ENCODE measurements at regions not wholly inside any gene's neighbourhood (a gene's known extent, or its start where the extent isn't known, plus 50 kb on each side); places are given as distances from the start of the nearest gene placed in this dataset.

- Histone ChIP-seq H3K9me3 (ENCODE audit: control insufficient read depth, low read length) (no peaks in the 10 kb centered on the region), H3K27ac (ENCODE audit: insufficient read depth, low read length, poor library complexity, severe bottlenecking) (no peak overlapping the region), H3K36me3 (ENCODE audit: control insufficient read depth, insufficient read depth, low read length) (no peaks in the 10 kb centered on the region), H3K27me3 (replicated peaks; ENCODE audit: control insufficient read depth, insufficient read depth, low read length, poor library complexity, severe bottlenecking) (no peaks in the 10 kb centered on the region), H3K4me1 (ENCODE audit: control insufficient read depth, insufficient read depth, low read length, poor library complexity, severe bottlenecking) (no peaks in the 10 kb centered on the region), H3K4me3 (ENCODE audit: insufficient read depth, low read depth, low read length, poor library complexity, severe bottlenecking) (no peak overlapping the region)
- DNase-seq: no peak
Observed at GRCh38 chr3:176969066-176969465, 228.2 kb downstream of the TBL1XR1 start.

GRCh38 chr3:176968631-176969030 is 228.7 kb downstream of the TBL1XR1 start:
- no peak for DNase-seq
- Histone ChIP-seq H3K27ac (ENCODE audit: insufficient read depth, low read length, poor library complexity, severe bottlenecking) (no peak overlapping the region), H3K36me3 (ENCODE audit: control insufficient read depth, insufficient read depth, low read length) (no peaks in the 10 kb centered on the region), H3K4me3 (ENCODE audit: insufficient read depth, low read depth, low read length, poor library complexity, severe bottlenecking) (no peak overlapping the region), H3K27me3 (replicated peaks; ENCODE audit: control insufficient read depth, insufficient read depth, low read length, poor library complexity, severe bottlenecking) (no peaks in the 10 kb centered on the region), H3K4me1 (ENCODE audit: control insufficient read depth, insufficient read depth, low read length, poor library complexity, severe bottlenecking) (no peaks in the 10 kb centered on the region), H3K9me3 (ENCODE audit: control insufficient read depth, low read length) (no peaks in the 10 kb centered on the region)

GRCh38 chr3:176967522-176967921 is 229.8 kb downstream of the TBL1XR1 start:
- Histone ChIP-seq H3K27ac (ENCODE audit: insufficient read depth, low read length, poor library complexity, severe bottlenecking) (no peak overlapping the region), H3K27me3 (replicated peaks; ENCODE audit: control insufficient read depth, insufficient read depth, low read length, poor library complexity, severe bottlenecking) (no peaks in the 10 kb centered on the region), H3K36me3 (ENCODE audit: control insufficient read depth, insufficient read depth, low read length) (no peaks in the 10 kb centered on the region), H3K4me3 (ENCODE audit: insufficient read depth, low read depth, low read length, poor library complexity, severe bottlenecking) (no peak overlapping the region), H3K9me3 (ENCODE audit: control insufficient read depth, low read length) (no peaks in the 10 kb centered on the region), H3K4me1 (ENCODE audit: control insufficient read depth, insufficient read depth, low read length, poor library complexity, severe bottlenecking) (no peaks in the 10 kb centered on the region)
- no peak for DNase-seq

GRCh38 chr3:176964661-176965060 is 232.6 kb downstream of the TBL1XR1 start:
- H3K36me3 ChIP-seq (ENCODE audit: control insufficient read depth, insufficient read depth, low read length): no peaks in the 10 kb centered on the region
- no peaks in the 10 kb centered on the region for H3K9me3 ChIP-seq (ENCODE audit: control insufficient read depth, low read length)
- H3K4me1 ChIP-seq (ENCODE audit: control insufficient read depth, insufficient read depth, low read length, poor library complexity, severe bottlenecking): no peaks in the 10 kb centered on the region
- no peaks in the 10 kb centered on the region for H3K27me3 ChIP-seq (replicated peaks; ENCODE audit: control insufficient read depth, insufficient read depth, low read length, poor library complexity, severe bottlenecking)
- no peak for DNase-seq
- H3K27ac ChIP-seq (ENCODE audit: insufficient read depth, low read length, poor library complexity, severe bottlenecking): no peak overlapping the region
- H3K4me3 ChIP-seq (ENCODE audit: insufficient read depth, low read depth, low read length, poor library complexity, severe bottlenecking): no peak overlapping the region

GRCh38 chr3:176961916-176962315 is 235.4 kb downstream of the TBL1XR1 start:
- Histone ChIP-seq H3K27ac (ENCODE audit: insufficient read depth, low read length, poor library complexity, severe bottlenecking) (no peak overlapping the region), H3K36me3 (ENCODE audit: control insufficient read depth, insufficient read depth, low read length) (no peaks in the 10 kb centered on the region), H3K4me1 (ENCODE audit: control insufficient read depth, insufficient read depth, low read length, poor library complexity, severe bottlenecking) (no peaks in the 10 kb centered on the region), H3K4me3 (ENCODE audit: insufficient read depth, low read depth, low read length, poor library complexity, severe bottlenecking) (no peak overlapping the region), H3K27me3 (replicated peaks; ENCODE audit: control insufficient read depth, insufficient read depth, low read length, poor library complexity, severe bottlenecking) (no peaks in the 10 kb centered on the region), H3K9me3 (ENCODE audit: control insufficient read depth, low read length) (no peaks in the 10 kb centered on the region)
- DNase-seq: no peak

GRCh38 chr3:176959867-176960266 is 237.4 kb downstream of the TBL1XR1 start:
- no peaks in the 10 kb centered on the region for H3K27me3 ChIP-seq (replicated peaks; ENCODE audit: control insufficient read depth, insufficient read depth, low read length, poor library complexity, severe bottlenecking)
- no peaks in the 10 kb centered on the region for H3K36me3 ChIP-seq (ENCODE audit: control insufficient read depth, insufficient read depth, low read length)
- no peak overlapping the region for H3K27ac ChIP-seq (ENCODE audit: insufficient read depth, low read length, poor library complexity, severe bottlenecking)
- no peak overlapping the region for H3K4me3 ChIP-seq (ENCODE audit: insufficient read depth, low read depth, low read length, poor library complexity, severe bottlenecking)
- no peak for DNase-seq
- no peaks in the 10 kb centered on the region for H3K9me3 ChIP-seq (ENCODE audit: control insufficient read depth, low read length)
- no peaks in the 10 kb centered on the region for H3K4me1 ChIP-seq (ENCODE audit: control insufficient read depth, insufficient read depth, low read length, poor library complexity, severe bottlenecking)

- H3K4me1 ChIP-seq (ENCODE audit: control insufficient read depth, insufficient read depth, low read length, poor library complexity, severe bottlenecking): no peaks in the 10 kb centered on the region
- no peak overlapping the region for H3K27ac ChIP-seq (ENCODE audit: insufficient read depth, low read length, poor library complexity, severe bottlenecking)
- H3K27me3 ChIP-seq (replicated peaks; ENCODE audit: control insufficient read depth, insufficient read depth, low read length, poor library complexity, severe bottlenecking): no peaks in the 10 kb centered on the region
- DNase-seq: no peak
- H3K36me3 ChIP-seq (ENCODE audit: control insufficient read depth, insufficient read depth, low read length): no peaks in the 10 kb centered on the region
- H3K4me3 ChIP-seq (ENCODE audit: insufficient read depth, low read depth, low read length, poor library complexity, severe bottlenecking): no peak overlapping the region
- H3K9me3 ChIP-seq (ENCODE audit: control insufficient read depth, low read length): no peaks in the 10 kb centered on the region
Observed at GRCh38 chr3:176958560-176958959, 238.7 kb downstream of the TBL1XR1 start.

GRCh38 chr3:176954517-176954916 is 242.8 kb downstream of the TBL1XR1 start:
- Histone ChIP-seq H3K9me3 (ENCODE audit: control insufficient read depth, low read length) (no peaks in the 10 kb centered on the region), H3K4me3 (ENCODE audit: insufficient read depth, low read depth, low read length, poor library complexity, severe bottlenecking) (no peak overlapping the region), H3K27ac (ENCODE audit: insufficient read depth, low read length, poor library complexity, severe bottlenecking) (no peak overlapping the region), H3K27me3 (replicated peaks; ENCODE audit: control insufficient read depth, insufficient read depth, low read length, poor library complexity, severe bottlenecking) (no peaks in the 10 kb centered on the region), H3K4me1 (ENCODE audit: control insufficient read depth, insufficient read depth, low read length, poor library complexity, severe bottlenecking) (no peaks in the 10 kb centered on the region), H3K36me3 (ENCODE audit: control insufficient read depth, insufficient read depth, low read length) (no peaks in the 10 kb centered on the region)
- DNase-seq: no peak

GRCh38 chr3:176953106-176954060 is 243.9 kb downstream of the TBL1XR1 start:
- Histone ChIP-seq H3K4me3 (ENCODE audit: insufficient read depth, low read depth, low read length, poor library complexity, severe bottlenecking) (no peak overlapping the region), H3K27me3 (replicated peaks; ENCODE audit: control insufficient read depth, insufficient read depth, low read length, poor library complexity, severe bottlenecking) (no peaks in the 10 kb centered on the region), H3K9me3 (ENCODE audit: control insufficient read depth, low read length) (no peaks in the 10 kb centered on the region), H3K27ac (ENCODE audit: insufficient read depth, low read length, poor library complexity, severe bottlenecking) (no peak overlapping the region), H3K36me3 (ENCODE audit: control insufficient read depth, insufficient read depth, low read length) (no peaks in the 10 kb centered on the region), H3K4me1 (ENCODE audit: control insufficient read depth, insufficient read depth, low read length, poor library complexity, severe bottlenecking) (no peaks in the 10 kb centered on the region)
- no peak for DNase-seq

- no peaks in the 10 kb centered on the region for H3K9me3 ChIP-seq (ENCODE audit: control insufficient read depth, low read length)
- no peak overlapping the region for H3K27ac ChIP-seq (ENCODE audit: insufficient read depth, low read length, poor library complexity, severe bottlenecking)
- no peaks in the 10 kb centered on the region for H3K4me1 ChIP-seq (ENCODE audit: control insufficient read depth, insufficient read depth, low read length, poor library complexity, severe bottlenecking)
- no peaks in the 10 kb centered on the region for H3K27me3 ChIP-seq (replicated peaks; ENCODE audit: control insufficient read depth, insufficient read depth, low read length, poor library complexity, severe bottlenecking)
- H3K36me3 ChIP-seq (ENCODE audit: control insufficient read depth, insufficient read depth, low read length): no peaks in the 10 kb centered on the region
- no peak overlapping the region for H3K4me3 ChIP-seq (ENCODE audit: insufficient read depth, low read depth, low read length, poor library complexity, severe bottlenecking)
- DNase-seq: no peak
Observed at GRCh38 chr3:176951586-176952292, 245.5 kb downstream of the TBL1XR1 start.
